Activated CD4-positive, alpha-beta memory T cell treated with anti-CD3 and anti-CD28 coated beads for 36 hours (primary cell): ENCODE measurements at regions not wholly inside any gene's neighbourhood (a gene's known extent, or its start where the extent isn't known, plus 50 kb on each side); places are given as distances from the start of the nearest gene placed in this dataset.
"Not testable (repeated sequence)": the region's sequence is repeated elsewhere in the genome, so short reads cannot be mapped to it uniquely, and the experiment has no call there.

Experiments used
- CTCF ChIA-PET: fragments of 350-600 bp; sonication (Branson Sonifier 250); formaldehyde crosslinking; loops from one replicate; lab custom pipeline; 2021; ENCODE audit warnings: antibody characterized with exemption, inconsistent platforms; lab: Charles Lee
- POLR2A ChIA-PET: fragments of 350-600 bp; sonication (Branson Sonifier 250); formaldehyde crosslinking; loops from one replicate; lab custom pipeline; 2021; ENCODE audit warnings: antibody characterized with exemption; lab: Charles Lee
- DNase-seq: peaks from one replicate; pipeline ENCODE4 v3.0.0-alpha.2; 2020
- H3K27ac Mint-ChIP-seq: one replicate; pipeline ENCODE4 v1.8.0; 2021; ENCODE audit warnings: mixed read lengths
- H3K27me3 Mint-ChIP-seq: one replicate; pipeline ENCODE4 v1.8.0; 2021; ENCODE audit warnings: mixed read lengths
- H3K36me3 Mint-ChIP-seq: one replicate; pipeline ENCODE4 v1.8.0; 2021; ENCODE audit warnings: mixed read lengths
- H3K4me1 Mint-ChIP-seq: one replicate; pipeline ENCODE4 v1.8.0; 2021; ENCODE audit warnings: low read depth, mixed read lengths
- H3K4me3 Mint-ChIP-seq: one replicate; pipeline ENCODE4 v1.8.0; 2021; ENCODE audit warnings: mild to moderate bottlenecking, mixed read lengths
- H3K9me3 Mint-ChIP-seq: one replicate; pipeline ENCODE4 v1.8.0; 2021; ENCODE audit warnings: mixed read lengths
- intact Hi-C: fragments of 100-400 bp; cut with micrococcal nuclease; formaldehyde crosslinking; loops from one replicate; pipeline ENCODE4 v1.15.1; 2023

- POLR2A ChIA-PET: no interaction called here
- H3K27ac Mint-ChIP-seq: no peak overlapping the region
- peak; percentile 54 for DNase-seq
- CTCF ChIA-PET: interaction anchor here (0.6 to 3.4 kb wide), 6 partner anchors 9 to 643 kb away, joined by 3 to 31 read pairs (median 4); no protein-coding TSS in a partner anchor
- intact Hi-C loops: loop anchor here (1.0 to 5.0 kb wide), 3 partner anchors 371 to 830 kb away; partner anchors contain the start of gene GBE1
- no peaks in the 10 kb centered on the region for H3K36me3 Mint-ChIP-seq
- H3K27me3 Mint-ChIP-seq: no peaks in the 10 kb centered on the region
- no peaks in the 10 kb centered on the region for H3K4me1 Mint-ChIP-seq
- no peak overlapping the region for H3K4me3 Mint-ChIP-seq
- H3K9me3 Mint-ChIP-seq: no peaks in the 10 kb centered on the region
Observed at GRCh38 chr3:82133070-82133606, 371.7 kb upstream of the GBE1 start.

GRCh38 chr3:82132210-82133069 lies 371.0 kb upstream of the GBE1 start:
- Mint-ChIP-seq H3K27ac (no peak overlapping the region), H3K4me3 (no peak overlapping the region), H3K9me3 (no peaks in the 10 kb centered on the region), H3K27me3 (no peaks in the 10 kb centered on the region), H3K4me1 (no peaks in the 10 kb centered on the region), H3K36me3 (no peaks in the 10 kb centered on the region)
- no peak for DNase-seq
- intact Hi-C loops: loop anchor here (1.0 to 5.0 kb wide), 3 partner anchors 370 to 830 kb away; partner anchors contain the start of gene GBE1
- ChIA-PET POLR2A (no interaction called here), CTCF (interaction anchor here (0.7 to 3.4 kb wide), 7 partner anchors 9 to 642 kb away, joined by 3 to 31 read pairs (median 3); no protein-coding TSS in a partner anchor)

GRCh38 chr3:82130046-82130445 lies 368.6 kb upstream of the GBE1 start:
- H3K27me3 Mint-ChIP-seq: no peaks in the 10 kb centered on the region
- intact Hi-C loops: loop anchor here (5.0 kb wide), 1 partner anchor 368 kb away; the partner anchor contains the start of gene GBE1
- DNase-seq: no peak
- H3K4me1 Mint-ChIP-seq: no peaks in the 10 kb centered on the region
- no peaks in the 10 kb centered on the region for H3K9me3 Mint-ChIP-seq
- no peak overlapping the region for H3K27ac Mint-ChIP-seq
- H3K36me3 Mint-ChIP-seq: no peaks in the 10 kb centered on the region
- POLR2A ChIA-PET: no interaction called here
- CTCF ChIA-PET: interaction anchor here (0.7 to 1.0 kb wide), 3 partner anchors 30 to 711 kb away, joined by 3 to 4 read pairs (median 3); no protein-coding TSS in a partner anchor
- no peak overlapping the region for H3K4me3 Mint-ChIP-seq

- Mint-ChIP-seq H3K27me3 (no peaks in the 10 kb centered on the region), H3K36me3 (no peaks in the 10 kb centered on the region), H3K27ac (no peak overlapping the region), H3K4me3 (no peak overlapping the region), H3K9me3 (no peaks in the 10 kb centered on the region), H3K4me1 (no peaks in the 10 kb centered on the region)
- CTCF ChIA-PET: interaction anchor here (0.7 to 1.0 kb wide), 4 partner anchors 29 to 710 kb away, joined by 3 to 4 read pairs (median 3); no protein-coding TSS in a partner anchor
- POLR2A ChIA-PET: no interaction called here
- intact Hi-C loops: no loop called here
- DNase-seq: no peak
Observed at GRCh38 chr3:82129221-82129801, 367.9 kb upstream of the GBE1 start.

DNA sequence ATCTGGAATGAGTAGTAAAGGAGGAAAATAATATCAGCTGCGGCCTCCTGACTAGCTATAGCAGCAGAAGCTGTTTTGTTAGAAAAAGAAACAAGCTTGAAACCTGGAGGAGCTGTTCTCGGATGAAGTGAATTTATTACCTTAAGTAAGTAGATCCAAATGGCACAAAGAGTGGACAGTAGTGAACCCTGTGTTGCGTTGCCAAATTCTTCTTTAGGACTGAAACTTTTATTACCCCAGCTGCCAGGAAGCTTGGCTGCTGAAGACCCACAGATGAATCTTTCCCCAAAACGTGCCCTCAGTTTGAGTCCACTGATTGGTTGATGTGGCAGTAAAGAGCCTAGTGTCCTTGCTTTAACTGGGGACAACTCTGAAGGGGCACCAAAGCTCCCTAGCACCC lies 366.8 kb upstream of the GBE1 start:
- Mint-ChIP-seq H3K4me1 (no peaks in the 10 kb centered on the region), H3K9me3 (no peaks in the 10 kb centered on the region), H3K27me3 (no peaks in the 10 kb centered on the region), H3K36me3 (no peaks in the 10 kb centered on the region), H3K4me3 (no peak overlapping the region), H3K27ac (no peak overlapping the region)
- DNase-seq: no peak
- ChIA-PET CTCF (no interaction called here), POLR2A (no interaction called here)
- intact Hi-C loops: no loop called here

DNA sequence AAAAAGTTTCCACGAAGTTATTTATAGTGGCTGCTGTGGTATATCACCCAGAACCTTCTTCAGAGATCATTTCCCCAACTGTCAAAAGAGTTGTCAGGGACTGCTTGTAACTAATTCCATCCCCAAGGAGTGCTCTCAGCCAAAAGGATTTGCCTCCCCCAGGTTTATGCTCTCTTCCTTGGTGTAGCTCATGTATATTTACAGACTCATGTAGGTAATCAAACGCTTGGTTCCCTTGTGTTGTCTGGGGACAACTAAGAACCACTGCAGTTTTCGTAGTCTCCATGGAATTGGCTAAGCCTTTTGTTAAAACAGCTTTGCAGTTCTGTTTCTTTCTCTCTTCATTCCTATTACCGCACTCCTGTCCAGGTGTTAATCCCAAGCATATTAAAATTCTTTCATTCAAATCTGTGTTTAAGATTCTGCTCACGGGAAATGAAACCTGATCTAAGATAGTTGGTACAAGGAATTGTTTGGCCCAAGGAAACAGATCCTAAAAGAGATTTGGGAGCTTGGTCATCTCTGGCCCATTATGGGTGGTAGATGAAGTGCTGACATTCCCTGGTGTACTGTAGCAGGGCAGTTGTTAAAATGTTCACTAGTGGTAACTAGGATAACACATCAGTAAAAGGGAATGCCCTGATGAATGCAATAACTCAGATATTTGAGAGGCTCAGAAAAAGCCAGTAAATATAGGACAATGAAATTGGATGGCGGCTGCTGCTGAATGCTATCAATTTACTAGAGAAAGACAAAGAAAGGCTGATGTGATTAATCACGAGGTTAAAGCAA lies 361.3 kb upstream of the GBE1 start:
- ChIA-PET POLR2A (no interaction called here), CTCF (no interaction called here)
- intact Hi-C loops: no loop called here
- no peak for DNase-seq
- H3K36me3 Mint-ChIP-seq: no peaks in the 10 kb centered on the region
- no peaks in the 10 kb centered on the region for H3K27me3 Mint-ChIP-seq
- H3K4me1 Mint-ChIP-seq: no peaks in the 10 kb centered on the region
- H3K27ac Mint-ChIP-seq: no peak overlapping the region
- no peak overlapping the region for H3K4me3 Mint-ChIP-seq
- no peaks in the 10 kb centered on the region for H3K9me3 Mint-ChIP-seq

DNA sequence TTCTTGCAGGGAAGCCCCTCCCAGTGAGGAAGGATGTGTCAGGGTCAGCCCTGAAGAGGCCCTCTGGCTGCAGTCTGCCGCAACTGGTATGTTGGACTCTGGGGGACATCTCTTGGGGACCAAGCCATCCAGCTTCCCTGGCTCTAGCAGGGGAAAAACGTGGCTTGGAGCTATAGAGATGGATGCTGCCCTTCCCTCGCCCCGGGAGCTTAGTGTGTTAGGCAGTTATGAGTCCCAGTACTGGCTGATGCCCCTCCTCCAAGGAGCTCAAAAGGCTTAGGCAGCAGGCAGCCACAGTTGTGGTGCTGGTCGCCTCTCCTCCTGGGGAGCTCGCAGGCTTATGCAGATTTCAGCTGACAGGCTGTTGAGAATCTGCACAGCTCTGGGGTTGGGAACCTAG lies 353.1 kb upstream of the GBE1 start:
- H3K36me3 Mint-ChIP-seq: no peaks in the 10 kb centered on the region
- H3K27ac Mint-ChIP-seq: no peak overlapping the region
- CTCF ChIA-PET: no interaction called here
- intact Hi-C loops: no loop called here
- no peak overlapping the region for H3K4me3 Mint-ChIP-seq
- POLR2A ChIA-PET: no interaction called here
- H3K9me3 Mint-ChIP-seq: peaks cover 20% of the 10 kb centered on the region
- no peak for DNase-seq
- H3K4me1 Mint-ChIP-seq: no peaks in the 10 kb centered on the region
- H3K27me3 Mint-ChIP-seq: no peaks in the 10 kb centered on the region

- H3K4me3 Mint-ChIP-seq, intact Hi-C loops, CTCF ChIA-PET: not testable (repeated sequence)
Observed at GRCh38 chr3:82110721-82111120, 349.3 kb upstream of the GBE1 start.

DNA sequence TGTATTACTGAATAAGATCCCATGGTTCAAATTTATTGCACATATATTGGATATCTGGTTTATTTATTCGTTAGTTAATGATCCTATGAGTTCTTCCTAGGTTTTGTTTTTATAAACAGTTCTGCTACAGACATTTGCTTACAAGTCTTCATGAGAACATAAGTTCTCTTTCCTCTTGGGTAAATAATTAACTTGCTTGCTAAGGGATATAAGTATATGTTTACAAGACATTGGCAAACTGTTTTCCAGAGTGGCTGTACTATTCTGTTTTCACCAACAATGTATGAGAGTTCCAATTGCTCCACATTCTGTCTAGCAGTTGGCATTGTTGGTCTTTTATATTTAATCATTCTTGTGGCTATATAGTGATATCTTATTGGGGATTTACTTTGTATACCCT lies 341.8 kb upstream of the GBE1 start:
- ChIA-PET POLR2A (no interaction called here), CTCF (no interaction called here)
- no peak overlapping the region for H3K27ac Mint-ChIP-seq
- intact Hi-C loops: no loop called here
- no peaks in the 10 kb centered on the region for H3K36me3 Mint-ChIP-seq
- H3K9me3 Mint-ChIP-seq: no peaks in the 10 kb centered on the region
- H3K4me3 Mint-ChIP-seq: no peak overlapping the region
- H3K4me1 Mint-ChIP-seq: no peaks in the 10 kb centered on the region
- H3K27me3 Mint-ChIP-seq: no peaks in the 10 kb centered on the region
- no peak for DNase-seq

More at GRCh38 chr3:82110721-82111120, 349.3 kb upstream of the GBE1 start:
- H3K9me3 Mint-ChIP-seq: peaks cover 20% of the 10 kb centered on the region
- DNase-seq, POLR2A ChIA-PET, H3K27me3 Mint-ChIP-seq, H3K36me3 Mint-ChIP-seq, H3K27ac Mint-ChIP-seq, H3K4me1 Mint-ChIP-seq: not testable (repeated sequence)

- H3K27ac Mint-ChIP-seq: no peak overlapping the region
- H3K9me3 Mint-ChIP-seq: no peaks in the 10 kb centered on the region
- intact Hi-C loops: no loop called here
- H3K4me1 Mint-ChIP-seq: no peaks in the 10 kb centered on the region
- DNase-seq: no peak
- POLR2A ChIA-PET: no interaction called here
- H3K27me3 Mint-ChIP-seq: no peaks in the 10 kb centered on the region
- CTCF ChIA-PET: interaction anchor here (0.7 kb wide), 1 partner anchor 29 kb away, joined by 3 read pairs; no protein-coding TSS in a partner anchor
- H3K36me3 Mint-ChIP-seq: no peaks in the 10 kb centered on the region
- H3K4me3 Mint-ChIP-seq: no peak overlapping the region
Observed at GRCh38 chr3:82100378-82100777, 338.9 kb upstream of the GBE1 start.

- Mint-ChIP-seq H3K4me3 (no peak overlapping the region), H3K9me3 (peaks cover 6% of the 10 kb centered on the region), H3K36me3 (no peaks in the 10 kb centered on the region), H3K27me3 (no peaks in the 10 kb centered on the region), H3K27ac (no peak overlapping the region), H3K4me1 (no peaks in the 10 kb centered on the region)
- DNase-seq: no peak
- CTCF ChIA-PET: interaction anchor here (0.6 kb wide), 1 partner anchor 183 kb away, joined by 3 read pairs; no protein-coding TSS in a partner anchor
- POLR2A ChIA-PET: no interaction called here
- intact Hi-C loops: no loop called here
Observed at GRCh38 chr3:82093641-82094040, 332.2 kb upstream of the GBE1 start.
